NCI-H187 (cell line): ENCODE measurements at regions not wholly inside any gene's neighbourhood (a gene's known extent, or its start where the extent isn't known, plus 50 kb on each side); places are given as distances from the start of the nearest gene placed in this dataset.

Experiments used
- DNase-seq, 2 experiments: peaks; one replicate each; lab custom pipeline; 2025; lab: John Stamatoyannopoulos, UW

- DNase-seq, result no peak
Measured at GRCh38 chr2:8480915-8481314, 200.9 kb upstream of the ID2 start.

GRCh38 chr2:8481463-8482009 is 200.3 kb upstream of the ID2 start:
- DNase-seq, result no peak

GRCh38 chr2:8482432-8482831 is 199.4 kb upstream of the ID2 start:
- no peak for DNase-seq

GRCh38 chr2:8484502-8485283 is 197.2 kb upstream of the ID2 start:
- DNase-seq, result no peak

- no peak for DNase-seq
Measured at GRCh38 chr2:8485736-8486135, 196.1 kb upstream of the ID2 start.

GRCh38 chr2:8486141-8486540 is 195.7 kb upstream of the ID2 start:
- no peak for DNase-seq

GRCh38 chr2:8487461-8487932 is 194.4 kb upstream of the ID2 start:
- DNase-seq, result no peak

- DNase-seq, result no peak
Measured at GRCh38 chr2:8488001-8488738, 193.7 kb upstream of the ID2 start.

- DNase-seq, result no peak
Measured at GRCh38 chr2:8489221-8489620, 192.6 kb upstream of the ID2 start.

GRCh38 chr2:8489751-8490150 is 192.1 kb upstream of the ID2 start:
- DNase-seq, result no peak

- no peak for DNase-seq
Measured at GRCh38 chr2:8490166-8490721, 191.6 kb upstream of the ID2 start.

- DNase-seq, result no peak
Measured at GRCh38 chr2:8491296-8492027, 190.4 kb upstream of the ID2 start.

GRCh38 chr2:8494151-8494550 is 187.7 kb upstream of the ID2 start:
- DNase-seq, result no peak

- no peak for DNase-seq
Measured at GRCh38 chr2:8494589-8494988, 187.3 kb upstream of the ID2 start.

GRCh38 chr2:8495189-8495989 is 186.5 kb upstream of the ID2 start:
- DNase-seq, result no peak

- DNase-seq, result no peak
Measured at GRCh38 chr2:8496079-8496478, 185.8 kb upstream of the ID2 start.

GRCh38 chr2:8496617-8497016 is 185.2 kb upstream of the ID2 start:
- DNase-seq, result no peak

- DNase-seq, result no peak
Measured at GRCh38 chr2:8498994-8499393, 182.9 kb upstream of the ID2 start.

- DNase-seq, result no peak
Measured at GRCh38 chr2:8500124-8501054, 181.5 kb upstream of the ID2 start.

GRCh38 chr2:8501061-8501720 is 180.7 kb upstream of the ID2 start:
- DNase-seq, result no peak
